ENCODE measurements at regions not wholly inside any gene's neighbourhood (a gene's known extent, or its start where the extent isn't known, plus 50 kb on each side); places are given as distances from the start of the nearest gene placed in this dataset.

GRCh38 chr20:21801193-21801592, 95.7 kb downstream of the PAX1 start:
- Histone ChIP-seq H3K4me3 (no peak overlapping the region), H3K36me3 (no peaks in the 10 kb centered on the region), H3K9me3 (no peaks in the 10 kb centered on the region), H3K27me3 (no peaks in the 10 kb centered on the region), H3K4me1 (no peaks in the 10 kb centered on the region), H3K27ac (no peak overlapping the region)
- TF ChIP-seq, protein P1, sequence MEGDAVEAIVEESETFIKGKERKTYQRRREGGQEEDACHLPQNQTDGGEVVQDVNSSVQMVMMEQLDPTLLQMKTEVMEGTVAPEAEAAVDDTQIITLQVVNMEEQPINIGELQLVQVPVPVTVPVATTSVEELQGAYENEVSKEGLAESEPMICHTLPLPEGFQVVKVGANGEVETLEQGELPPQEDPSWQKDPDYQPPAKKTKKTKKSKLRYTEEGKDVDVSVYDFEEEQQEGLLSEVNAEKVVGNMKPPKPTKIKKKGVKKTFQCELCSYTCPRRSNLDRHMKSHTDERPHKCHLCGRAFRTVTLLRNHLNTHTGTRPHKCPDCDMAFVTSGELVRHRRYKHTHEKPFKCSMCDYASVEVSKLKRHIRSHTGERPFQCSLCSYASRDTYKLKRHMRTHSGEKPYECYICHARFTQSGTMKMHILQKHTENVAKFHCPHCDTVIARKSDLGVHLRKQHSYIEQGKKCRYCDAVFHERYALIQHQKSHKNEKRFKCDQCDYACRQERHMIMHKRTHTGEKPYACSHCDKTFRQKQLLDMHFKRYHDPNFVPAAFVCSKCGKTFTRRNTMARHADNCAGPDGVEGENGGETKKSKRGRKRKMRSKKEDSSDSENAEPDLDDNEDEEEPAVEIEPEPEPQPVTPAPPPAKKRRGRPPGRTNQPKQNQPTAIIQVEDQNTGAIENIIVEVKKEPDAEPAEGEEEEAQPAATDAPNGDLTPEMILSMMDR (IDR thresholded peaks at IDR 0.05), result no peak
- TF ChIP-seq EP300 (IDR thresholded peaks at IDR 0.05), result no peak
- no peak for TF ChIP-seq POLR2AphosphoS5 (IDR thresholded peaks at IDR 0.05)
- TF ChIP-seq POLR2A (IDR thresholded peaks at IDR 0.05), result no peak
- 61 to 76% (median 72%) methylated on average over 4 of the region's 4 CpGs for WGBS, 5 donors
- intact Hi-C loops (cut with DNase I; ENCODE audit: low total_unique reads), result no loop called here
- DNase-seq, result no peak

DNA sequence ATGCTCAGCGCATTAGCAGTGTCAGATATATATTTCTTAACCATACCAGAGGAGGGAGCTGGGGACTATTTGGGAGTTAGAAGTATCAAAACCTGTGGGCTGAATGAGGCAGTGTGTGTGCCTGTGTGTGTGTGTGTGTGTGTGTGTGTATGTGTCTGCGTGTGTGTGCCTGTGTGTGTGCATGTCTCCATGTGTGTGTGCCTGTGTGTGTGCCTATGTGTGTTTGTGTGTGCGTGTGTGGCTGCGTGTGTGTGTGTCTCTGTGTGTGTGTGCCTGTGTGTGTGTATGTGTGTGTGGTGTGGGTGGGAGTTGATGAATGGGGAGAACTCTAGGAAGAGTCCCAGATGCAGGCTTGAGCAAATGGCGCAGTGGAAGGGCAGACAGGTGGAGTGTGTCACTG, 92.9 kb downstream of the PAX1 start:
- no peaks in the 10 kb centered on the region for H3K27me3 ChIP-seq
- TF ChIP-seq, protein P1 (IDR thresholded peaks at IDR 0.05), result no peak
- TF ChIP-seq POLR2A (IDR thresholded peaks at IDR 0.05) (no peak), POLR2AphosphoS5 (IDR thresholded peaks at IDR 0.05) (no peak), EP300 (IDR thresholded peaks at IDR 0.05) (no peak)
- H3K27ac ChIP-seq, result no peak overlapping the region
- WGBS, 5 donors, result 89 to 97% (median 94%) methylated on average over 5 of the region's 5 CpGs
- no peak overlapping the region for H3K4me3 ChIP-seq
- H3K36me3 ChIP-seq, result no peaks in the 10 kb centered on the region
- no peaks in the 10 kb centered on the region for H3K9me3 ChIP-seq
- no peaks in the 10 kb centered on the region for H3K4me1 ChIP-seq
- DNase-seq, result no peak
- intact Hi-C loops (cut with DNase I; ENCODE audit: low total_unique reads), result no loop called here

GRCh38 chr20:21796059-21796458, 90.6 kb downstream of the PAX1 start:
- Histone ChIP-seq H3K27ac (no peak overlapping the region), H3K4me3 (no peak overlapping the region), H3K36me3 (no peaks in the 10 kb centered on the region), H3K4me1 (no peaks in the 10 kb centered on the region), H3K9me3 (no peaks in the 10 kb centered on the region), H3K27me3 (no peaks in the 10 kb centered on the region)
- 55 to 86% (median 81%) methylated on average over 1 of the region's 1 CpG for WGBS, 5 donors
- DNase-seq, result no peak
- intact Hi-C loops (cut with DNase I; ENCODE audit: low total_unique reads), result no loop called here
- TF ChIP-seq, protein P1 (IDR thresholded peaks at IDR 0.05), result no peak
- TF ChIP-seq POLR2A (IDR thresholded peaks at IDR 0.05) (no peak), EP300 (IDR thresholded peaks at IDR 0.05) (no peak), POLR2AphosphoS5 (IDR thresholded peaks at IDR 0.05) (no peak)

DNA sequence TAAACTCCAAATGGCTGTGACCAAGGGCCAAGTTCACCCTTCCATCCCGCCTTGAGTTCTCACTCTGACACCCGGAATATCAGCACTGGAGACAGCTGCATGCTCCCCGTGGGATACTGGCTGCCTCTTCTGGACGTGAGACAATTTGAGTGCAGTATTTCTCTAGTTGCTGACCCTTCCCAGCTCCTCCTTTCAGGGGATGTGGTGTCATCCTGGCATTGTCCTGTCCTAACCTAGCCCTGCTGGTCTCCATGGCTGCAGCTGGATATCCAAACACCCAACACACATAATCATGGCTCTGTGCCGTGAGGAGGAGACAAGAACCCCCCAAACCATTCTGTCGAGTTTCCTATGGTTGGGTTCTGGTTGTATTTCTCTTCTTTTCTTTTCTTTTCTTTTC, 82.6 kb downstream of the PAX1 start:
- TF ChIP-seq, protein P1 (IDR thresholded peaks at IDR 0.05), result no peak
- no peak for TF ChIP-seq EP300 (IDR thresholded peaks at IDR 0.05)
- TF ChIP-seq POLR2A (IDR thresholded peaks at IDR 0.05), result no peak
- TF ChIP-seq POLR2AphosphoS5 (IDR thresholded peaks at IDR 0.05), result no peak
- WGBS, 5 donors, result 57 to 72% (median 69%) methylated on average over 6 of the region's 6 CpGs
- no peaks in the 10 kb centered on the region for H3K4me1 ChIP-seq
- no peak overlapping the region for H3K27ac ChIP-seq
- H3K27me3 ChIP-seq, result no peaks in the 10 kb centered on the region
- no peak overlapping the region for H3K4me3 ChIP-seq
- no peaks in the 10 kb centered on the region for H3K36me3 ChIP-seq
- DNase-seq, result no peak
- intact Hi-C loops (cut with DNase I; ENCODE audit: low total_unique reads), result no loop called here
- H3K9me3 ChIP-seq, result peaks cover 0 to 2% (median 0%) of the 10 kb centered on the region in 4 donors

All from stomach (tissue), 8 donors.